Skeletal muscle tissue (tissue), 4 donors: ENCODE measurements at regions not wholly inside any gene's neighbourhood (a gene's known extent, or its start where the extent isn't known, plus 50 kb on each side); places are given as distances from the start of the nearest gene placed in this dataset. TPM values are rescaled to one million over a fixed set of nuclear protein-coding genes. Genes with fewer than 3 reads are reported as not detected.
"Not testable (repeated sequence)": the region's sequence is repeated elsewhere in the genome, so short reads cannot be mapped to it uniquely, and the experiment has no call there.

Source experiments
- H3K27ac ChIP-seq: one replicate; pipeline ENCODE4 v1.7.0; 2013; ENCODE audit warnings: mild to moderate bottlenecking, low read depth, low read length, inconsistent platforms
- H3K27me3 ChIP-seq, 3 donors: one replicate each; pipeline ENCODE4 v1.7.0; 2013; ENCODE audit warnings: low read length in 3 of 3; ENCODE audit not compliant: control insufficient read depth in 3 of 3, insufficient read depth in 3 of 3
- H3K36me3 ChIP-seq, 3 donors: one replicate each; pipeline ENCODE4 v1.7.0; 2013; ENCODE audit warnings: low read length in 3 of 3; ENCODE audit not compliant: control insufficient read depth in 3 of 3, insufficient read depth in 3 of 3
- H3K4me1 ChIP-seq, 3 donors: one replicate each; pipeline ENCODE4 v1.7.0; 2013; ENCODE audit warnings: low read length in 3 of 3, mild to moderate bottlenecking in 3 of 3; ENCODE audit not compliant: control insufficient read depth in 3 of 3, insufficient read depth in 3 of 3
- H3K4me3 ChIP-seq, 3 donors: one replicate each; pipeline ENCODE4 v1.7.0; 2013; ENCODE audit warnings: low read length in 3 of 3
- H3K9ac ChIP-seq, 3 donors: one replicate each; pipeline ENCODE4 v1.7.0; 2013; ENCODE audit warnings: low read length in 3 of 3, mild to moderate bottlenecking in 3 of 3, moderate library complexity in 2 of 3, low read depth in 1 of 3
- H3K9me3 ChIP-seq, 3 donors: one replicate each; pipeline ENCODE4 v1.7.0; 2013; ENCODE audit warnings: low read length in 3 of 3; ENCODE audit not compliant: control insufficient read depth in 3 of 3
- small RNA-seq: library from RNA; depleted of rRNA; stranded (forward); fragments of <200 nt; gene quantifications from one replicate; pipeline ENCODE3, GENCODE V24; 2014
- donor health status: Osteomylitis.

- not testable (repeated sequence) for H3K36me3 ChIP-seq, H3K9ac ChIP-seq, H3K9me3 ChIP-seq, H3K27me3 ChIP-seq, H3K27ac ChIP-seq, H3K4me3 ChIP-seq, H3K4me1 ChIP-seq
Measured at GRCh38 chr16:70046560-70046959, 67.6 kb upstream of the PDPR start.

- H3K36me3 ChIP-seq, H3K9ac ChIP-seq, H3K27ac ChIP-seq, H3K27me3 ChIP-seq, H3K4me1 ChIP-seq, H3K9me3 ChIP-seq, H3K4me3 ChIP-seq: not testable (repeated sequence)
Measured at GRCh38 chr16:70048083-70048482, 66.0 kb upstream of the PDPR start.

GRCh38 chr16:70058056-70058455, 56.1 kb upstream of the PDPR start:
- H3K4me3 ChIP-seq, H3K4me1 ChIP-seq, H3K9me3 ChIP-seq, H3K27ac ChIP-seq, H3K9ac ChIP-seq, H3K27me3 ChIP-seq, H3K36me3 ChIP-seq: not testable (repeated sequence)

GRCh38 chr16:70059429-70059828, 54.7 kb upstream of the PDPR start:
- not testable (repeated sequence) for H3K4me1 ChIP-seq, H3K36me3 ChIP-seq, H3K9ac ChIP-seq, H3K4me3 ChIP-seq, H3K27ac ChIP-seq, H3K27me3 ChIP-seq, H3K9me3 ChIP-seq

- not testable (repeated sequence) for H3K36me3 ChIP-seq, H3K4me3 ChIP-seq, H3K4me1 ChIP-seq, H3K27me3 ChIP-seq, H3K27ac ChIP-seq, H3K9ac ChIP-seq, H3K9me3 ChIP-seq
Measured at GRCh38 chr16:70060521-70061027, 53.6 kb upstream of the PDPR start.

- not testable (repeated sequence) for H3K27ac ChIP-seq, H3K36me3 ChIP-seq, H3K27me3 ChIP-seq, H3K4me1 ChIP-seq, H3K9ac ChIP-seq, H3K9me3 ChIP-seq, H3K4me3 ChIP-seq
Measured at GRCh38 chr16:70061671-70062218, 52.4 kb upstream of the PDPR start.

- H3K4me3 ChIP-seq, H3K27me3 ChIP-seq, H3K27ac ChIP-seq, H3K9ac ChIP-seq, H3K9me3 ChIP-seq, H3K36me3 ChIP-seq, H3K4me1 ChIP-seq: not testable (repeated sequence)
Measured at GRCh38 chr16:70062947-70063346, 51.2 kb upstream of the PDPR start.

Small RNA genes in the stretch of these regions (small RNA-seq; reads per million reads assigned to genes)
- gene MIR1972-2, result not detected
